MM.1S (cell line): ENCODE measurements at regions not wholly inside any gene's neighbourhood (a gene's known extent, or its start where the extent isn't known, plus 50 kb on each side); places are given as distances from the start of the nearest gene placed in this dataset.

Source experiments
- DNase-seq: peaks from one replicate; pipeline ENCODE4 v3.0.0-alpha.2; 2015
- H2AFZ ChIP-seq: fragments of 300-600 bp; sonication (generic); 2 replicates; pipeline ENCODE4 v1.6.0; 2016; ENCODE audit warnings: antibody characterized with exemption, low read length
- H3F3A ChIP-seq: fragments of 300-600 bp; sonication (generic); 2 replicates; pipeline ENCODE4 v1.6.1; 2016; ENCODE audit warnings: mild to moderate bottlenecking, antibody characterized with exemption, low read length, moderate library complexity, mixed read lengths; ENCODE audit not compliant: insufficient read depth
- H3K27ac ChIP-seq: fragments of 300-600 bp; sonication (generic); 2 replicates; pipeline ENCODE4 v1.5.1; 2016; ENCODE audit warnings: mild to moderate bottlenecking, low read length
- H3K27me3 ChIP-seq: fragments of 300-600 bp; sonication (generic); replicated peaks from 2 replicates; pipeline ENCODE4 v1.6.0; 2016; ENCODE audit warnings: low read length; ENCODE audit not compliant: insufficient read depth
- H3K36me3 ChIP-seq: fragments of 300-600 bp; sonication (generic); replicated peaks from 2 replicates; pipeline ENCODE4 v1.6.1; 2016; ENCODE audit warnings: mild to moderate bottlenecking, low read length, mixed read lengths; ENCODE audit not compliant: insufficient read depth
- H3K4me1 ChIP-seq: fragments of 300-600 bp; sonication (generic); 2 replicates; pipeline ENCODE4 v1.6.1; 2016; ENCODE audit warnings: low read length, mixed read lengths
- H3K4me2 ChIP-seq: fragments of 300-600 bp; sonication (generic); 2 replicates; pipeline ENCODE4 v1.6.0; 2016; ENCODE audit warnings: low read depth, low read length
- H3K4me3 ChIP-seq: fragments of 300-600 bp; sonication (generic); 2 replicates; pipeline ENCODE4 v1.5.1; 2016; ENCODE audit warnings: low read length, mixed read lengths
- H3K79me2 ChIP-seq: fragments of 300-600 bp; sonication (generic); 2 replicates; pipeline ENCODE4 v1.6.1; 2016; ENCODE audit warnings: mixed run types, low read length, mixed read lengths
- H3K9ac ChIP-seq: fragments of 300-600 bp; sonication (generic); 2 replicates; pipeline ENCODE4 v1.6.1; 2016; ENCODE audit warnings: low read length, mixed read lengths
- H3K9me2 ChIP-seq: fragments of 300-600 bp; sonication (generic); replicated peaks from 2 replicates; pipeline ENCODE4 v1.6.1; 2016; ENCODE audit warnings: mild to moderate bottlenecking, low read length, mixed read lengths; ENCODE audit not compliant: insufficient read depth
- H3K9me3 ChIP-seq: fragments of 300-600 bp; sonication (generic); replicated peaks from 2 replicates; pipeline ENCODE4 v1.6.1; 2016; ENCODE audit warnings: mild to moderate bottlenecking, low read length, mixed read lengths; ENCODE audit not compliant: insufficient read depth
- H4K20me1 ChIP-seq: fragments of 300-600 bp; sonication (generic); 2 replicates; pipeline ENCODE4 v1.6.1; 2016; ENCODE audit warnings: mild to moderate bottlenecking, low read length, moderate library complexity, mixed read lengths; ENCODE audit not compliant: insufficient read depth
- EZH2 ChIP-seq: fragments of 300-600 bp; sonication (generic); optimal IDR thresholded peaks from 2 replicates; pipeline ENCODE3; 2017; ENCODE audit warnings: low read depth, mild to moderate bottlenecking, antibody characterized with exemption, low read length, mixed read lengths
- EZH2phosphoT487 ChIP-seq: fragments of 300-600 bp; sonication (generic); IDR thresholded peaks from 2 replicates; pipeline ENCODE4 v1.6.1; 2018; ENCODE audit warnings: antibody characterized with exemption, low read length
- TF ChIP-seq, protein P1 (sequence below): fragments of 300-600 bp; sonication (generic); IDR thresholded peaks from 2 replicates; pipeline ENCODE4 v1.5.1; 2016; ENCODE audit warnings: antibody characterized with exemption, low read length, mixed read lengths

GRCh38 chr3:189455641-189456417 is 175.4 kb upstream of the TP63 start:
- H4K20me1 ChIP-seq = no peaks in the 10 kb centered on the region
- no peaks in the 10 kb centered on the region for H3K36me3 ChIP-seq
- no peaks in the 10 kb centered on the region for H3F3A ChIP-seq
- no peaks in the 10 kb centered on the region for H3K4me1 ChIP-seq
- no peak overlapping the region for H2AFZ ChIP-seq
- TF ChIP-seq EZH2 (no peak), EZH2phosphoT487 (no peak)
- TF ChIP-seq, protein P1, sequence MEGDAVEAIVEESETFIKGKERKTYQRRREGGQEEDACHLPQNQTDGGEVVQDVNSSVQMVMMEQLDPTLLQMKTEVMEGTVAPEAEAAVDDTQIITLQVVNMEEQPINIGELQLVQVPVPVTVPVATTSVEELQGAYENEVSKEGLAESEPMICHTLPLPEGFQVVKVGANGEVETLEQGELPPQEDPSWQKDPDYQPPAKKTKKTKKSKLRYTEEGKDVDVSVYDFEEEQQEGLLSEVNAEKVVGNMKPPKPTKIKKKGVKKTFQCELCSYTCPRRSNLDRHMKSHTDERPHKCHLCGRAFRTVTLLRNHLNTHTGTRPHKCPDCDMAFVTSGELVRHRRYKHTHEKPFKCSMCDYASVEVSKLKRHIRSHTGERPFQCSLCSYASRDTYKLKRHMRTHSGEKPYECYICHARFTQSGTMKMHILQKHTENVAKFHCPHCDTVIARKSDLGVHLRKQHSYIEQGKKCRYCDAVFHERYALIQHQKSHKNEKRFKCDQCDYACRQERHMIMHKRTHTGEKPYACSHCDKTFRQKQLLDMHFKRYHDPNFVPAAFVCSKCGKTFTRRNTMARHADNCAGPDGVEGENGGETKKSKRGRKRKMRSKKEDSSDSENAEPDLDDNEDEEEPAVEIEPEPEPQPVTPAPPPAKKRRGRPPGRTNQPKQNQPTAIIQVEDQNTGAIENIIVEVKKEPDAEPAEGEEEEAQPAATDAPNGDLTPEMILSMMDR = no peak
- H3K4me2 ChIP-seq = no peak overlapping the region
- DNase-seq = no peak
- H3K4me3 ChIP-seq = no peak overlapping the region
- H3K27me3 ChIP-seq = no peaks in the 10 kb centered on the region
- H3K9me2 ChIP-seq = no peaks in the 10 kb centered on the region
- no peaks in the 10 kb centered on the region for H3K9me3 ChIP-seq
- no peak overlapping the region for H3K9ac ChIP-seq
- no peaks in the 10 kb centered on the region for H3K79me2 ChIP-seq
- no peak overlapping the region for H3K27ac ChIP-seq

GRCh38 chr3:189457201-189457607 is 174.0 kb upstream of the TP63 start:
- Histone ChIP-seq H3K4me3 (no peak overlapping the region), H3K27me3 (no peaks in the 10 kb centered on the region), H3K4me1 (no peaks in the 10 kb centered on the region), H3K27ac (no peak overlapping the region), H3K9me3 (no peaks in the 10 kb centered on the region), H3K9me2 (no peaks in the 10 kb centered on the region), H3K36me3 (no peaks in the 10 kb centered on the region), H3K4me2 (no peak overlapping the region), H2AFZ (no peak overlapping the region), H3K9ac (no peak overlapping the region), H3K79me2 (no peaks in the 10 kb centered on the region), H4K20me1 (no peaks in the 10 kb centered on the region), H3F3A (no peaks in the 10 kb centered on the region)
- no peak for TF ChIP-seq EZH2phosphoT487
- TF ChIP-seq EZH2 = no peak
- TF ChIP-seq, protein P1 = no peak
- no peak for DNase-seq

GRCh38 chr3:189457631-189458412 is 173.4 kb upstream of the TP63 start:
- Histone ChIP-seq H3K9ac (no peak overlapping the region), H4K20me1 (no peaks in the 10 kb centered on the region), H2AFZ (no peak overlapping the region), H3K4me2 (no peak overlapping the region), H3K36me3 (no peaks in the 10 kb centered on the region), H3K27me3 (no peaks in the 10 kb centered on the region), H3F3A (no peaks in the 10 kb centered on the region), H3K9me3 (no peaks in the 10 kb centered on the region), H3K4me1 (no peaks in the 10 kb centered on the region), H3K9me2 (no peaks in the 10 kb centered on the region), H3K79me2 (no peaks in the 10 kb centered on the region), H3K4me3 (no peak overlapping the region), H3K27ac (no peak overlapping the region)
- no peak for TF ChIP-seq EZH2phosphoT487
- TF ChIP-seq, protein P1 = no peak
- TF ChIP-seq EZH2 = no peak
- DNase-seq = no peak
